Thyroid gland (tissue), 4 donors: ENCODE measurements at regions not wholly inside any gene's neighbourhood (a gene's known extent, or its start where the extent isn't known, plus 50 kb on each side); places are given as distances from the start of the nearest gene placed in this dataset.

Source experiments
- DNase-seq, 2 donors: peaks; one replicate each; pipeline ENCODE4 v3.0.0-alpha.2; 2019
- H3K27ac ChIP-seq, 3 donors: fragments of 200-600 bp; sonication (generic); 1 replicate in 2 of 3; 2 replicates in 1 of 3; pipeline ENCODE4 v1.5.1; 2016 to 2019; ENCODE audit warnings: mild to moderate bottlenecking in 1 of 3, moderate library complexity in 1 of 3
- H3K27me3 ChIP-seq: fragments of 200-600 bp; sonication (generic); one replicate; pipeline ENCODE4 v1.5.1; 2019
- H3K36me3 ChIP-seq, 2 donors: fragments of 200-600 bp; sonication (generic); one replicate each; pipeline ENCODE4 v1.5.1; 2016 to 2019
- H3K4me1 ChIP-seq, 2 donors: fragments of 200-600 bp; sonication (generic); one replicate each; pipeline ENCODE4 v1.5.1; 2017 to 2019
- H3K4me3 ChIP-seq, 3 donors: fragments of 200-600 bp; sonication (generic); replicated peaks in 1 of 3; 1 replicate in 2 of 3; 2 replicates in 1 of 3; pipeline ENCODE4 v1.5.1; 2016; ENCODE audit warnings: mild to moderate bottlenecking in 1 of 3
- H3K9me3 ChIP-seq: fragments of 200-600 bp; sonication (generic); one replicate; pipeline ENCODE4 v1.5.1; 2017
- POLR2A ChIP-seq, 2 donors: fragments of 450-650 bp; IDR thresholded peaks; one replicate each; pipeline ENCODE4 v1.6.1; 2017; ENCODE audit warnings: antibody characterized with exemption in 2 of 2, mild to moderate bottlenecking in 2 of 2, moderate library complexity in 1 of 2
- WGBS, 2 donors: methylation state at CpG; one replicate each; pipeline ENCODE4 v1.1.5; 2017; 5-methylcytosine and 5-hydroxymethylcytosine counted together
- intact Hi-C: fragments of 100-400 bp; cut with DNase I; formaldehyde crosslinking; loops from one replicate; pipeline ENCODE4 v1.15.1; 2023
- TF ChIP-seq, protein P1 (sequence below), 6 experiments: fragments of 200-600 bp in 3 of 6; fragments of 450-650 bp in 3 of 6; sonication (generic) in 3 of 6; IDR thresholded peaks; one replicate each; pipeline ENCODE4 v1.5.1; 2016 to 2019; ENCODE audit warnings: antibody characterized with exemption in 6 of 6, mild to moderate bottlenecking in 2 of 6, inconsistent platforms in 1 of 6, moderate library complexity in 1 of 6

- Histone ChIP-seq H3K27me3 (no peaks in the 10 kb centered on the region), H3K36me3 (no peaks in the 10 kb centered on the region), H3K9me3 (no peaks in the 10 kb centered on the region), H3K4me1 (no peaks in the 10 kb centered on the region), H3K4me3 (no peak overlapping the region), H3K27ac (no peak overlapping the region)
- intact Hi-C loops, result no loop called here
- TF ChIP-seq, protein P1, sequence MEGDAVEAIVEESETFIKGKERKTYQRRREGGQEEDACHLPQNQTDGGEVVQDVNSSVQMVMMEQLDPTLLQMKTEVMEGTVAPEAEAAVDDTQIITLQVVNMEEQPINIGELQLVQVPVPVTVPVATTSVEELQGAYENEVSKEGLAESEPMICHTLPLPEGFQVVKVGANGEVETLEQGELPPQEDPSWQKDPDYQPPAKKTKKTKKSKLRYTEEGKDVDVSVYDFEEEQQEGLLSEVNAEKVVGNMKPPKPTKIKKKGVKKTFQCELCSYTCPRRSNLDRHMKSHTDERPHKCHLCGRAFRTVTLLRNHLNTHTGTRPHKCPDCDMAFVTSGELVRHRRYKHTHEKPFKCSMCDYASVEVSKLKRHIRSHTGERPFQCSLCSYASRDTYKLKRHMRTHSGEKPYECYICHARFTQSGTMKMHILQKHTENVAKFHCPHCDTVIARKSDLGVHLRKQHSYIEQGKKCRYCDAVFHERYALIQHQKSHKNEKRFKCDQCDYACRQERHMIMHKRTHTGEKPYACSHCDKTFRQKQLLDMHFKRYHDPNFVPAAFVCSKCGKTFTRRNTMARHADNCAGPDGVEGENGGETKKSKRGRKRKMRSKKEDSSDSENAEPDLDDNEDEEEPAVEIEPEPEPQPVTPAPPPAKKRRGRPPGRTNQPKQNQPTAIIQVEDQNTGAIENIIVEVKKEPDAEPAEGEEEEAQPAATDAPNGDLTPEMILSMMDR (IDR thresholded peaks at IDR 0.05), result no peak
- TF ChIP-seq POLR2A (IDR thresholded peaks at IDR 0.05), result no peak
- 81 to 96% methylated on average over 2 of the region's 2 CpGs for WGBS, 2 donors
- no peak for DNase-seq
Observed at GRCh38 chr12:87520968-87521367, 508.2 kb downstream of the C12orf50 start.

DNA sequence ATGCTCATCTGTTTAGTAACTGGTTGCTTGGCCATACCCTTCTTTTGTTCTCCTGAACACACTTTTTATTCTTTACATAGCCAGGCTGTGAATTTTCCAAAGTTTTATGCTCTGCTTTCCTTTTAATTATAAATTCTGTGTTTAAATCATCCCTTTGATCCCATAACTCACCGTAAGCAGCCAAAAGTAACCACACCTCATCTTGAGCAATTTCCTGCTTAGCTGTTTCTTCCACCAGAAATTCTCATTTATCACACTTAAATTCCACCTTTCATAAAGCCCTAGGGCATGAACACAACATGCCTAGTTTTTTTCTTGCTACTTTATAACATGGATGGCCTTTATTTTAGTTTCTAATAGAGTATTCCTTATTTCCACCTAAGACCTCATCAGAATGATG lies 510.7 kb downstream of the C12orf50 start:
- no peak overlapping the region for H3K27ac ChIP-seq
- H3K27me3 ChIP-seq, result no peaks in the 10 kb centered on the region
- DNase-seq, result no peak
- H3K36me3 ChIP-seq, result no peaks in the 10 kb centered on the region
- no peaks in the 10 kb centered on the region for H3K9me3 ChIP-seq
- intact Hi-C loops, result no loop called here
- H3K4me1 ChIP-seq, result no peaks in the 10 kb centered on the region
- H3K4me3 ChIP-seq, result no peak overlapping the region
- TF ChIP-seq POLR2A (IDR thresholded peaks at IDR 0.05), result no peak
- TF ChIP-seq, protein P1 (IDR thresholded peaks at IDR 0.05), result no peak
- WGBS, 2 donors, result 78 to 80% methylated on average over 1 of the region's 1 CpG

DNA sequence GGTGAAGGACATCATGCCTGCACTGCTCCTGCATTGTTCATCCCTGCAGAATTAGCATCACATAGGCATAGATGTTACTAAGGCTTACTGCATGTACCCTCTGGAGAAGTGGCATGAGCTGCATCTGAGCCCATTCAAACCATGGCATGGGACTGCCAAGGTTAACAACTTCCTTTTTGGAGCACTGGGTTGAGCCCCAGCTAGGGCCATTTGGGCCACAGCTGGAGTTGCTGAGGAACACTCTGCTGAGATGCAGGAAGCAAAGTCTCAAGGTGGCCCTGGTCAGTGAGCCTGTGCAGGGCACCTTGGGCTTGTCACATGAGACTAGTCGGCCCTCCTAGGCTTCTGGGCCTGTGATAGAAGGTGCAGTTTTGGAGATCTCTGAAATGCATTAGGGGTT lies 511.2 kb downstream of the C12orf50 start:
- 71 to 100% methylated on average over 1 of the region's 1 CpG for WGBS, 2 donors

GRCh38 chr12:87513536-87514280 lies 515.5 kb downstream of the C12orf50 start:
- Histone ChIP-seq H3K4me3 (no peak overlapping the region), H3K27me3 (no peaks in the 10 kb centered on the region), H3K27ac (no peak overlapping the region), H3K4me1 (no peaks in the 10 kb centered on the region), H3K9me3 (no peaks in the 10 kb centered on the region), H3K36me3 (no peaks in the 10 kb centered on the region)
- DNase-seq, result no peak
- WGBS, 2 donors, result 65% methylated on average over 2 of the region's 2 CpGs
- intact Hi-C loops, result no loop called here
- TF ChIP-seq, protein P1 (IDR thresholded peaks at IDR 0.05), result no peak
- TF ChIP-seq POLR2A (IDR thresholded peaks at IDR 0.05), result no peak

More for the DNA sequence above, 511.2 kb downstream of the C12orf50 start:
- Histone ChIP-seq H3K9me3 (no peaks in the 10 kb centered on the region), H3K36me3 (no peaks in the 10 kb centered on the region), H3K4me1 (no peaks in the 10 kb centered on the region), H3K27me3 (no peaks in the 10 kb centered on the region), H3K27ac (no peak overlapping the region), H3K4me3 (no peak overlapping the region)
- TF ChIP-seq, protein P1 (IDR thresholded peaks at IDR 0.05), result no peak
- no peak for TF ChIP-seq POLR2A (IDR thresholded peaks at IDR 0.05)
- no peak for DNase-seq
- intact Hi-C loops, result no loop called here

DNA sequence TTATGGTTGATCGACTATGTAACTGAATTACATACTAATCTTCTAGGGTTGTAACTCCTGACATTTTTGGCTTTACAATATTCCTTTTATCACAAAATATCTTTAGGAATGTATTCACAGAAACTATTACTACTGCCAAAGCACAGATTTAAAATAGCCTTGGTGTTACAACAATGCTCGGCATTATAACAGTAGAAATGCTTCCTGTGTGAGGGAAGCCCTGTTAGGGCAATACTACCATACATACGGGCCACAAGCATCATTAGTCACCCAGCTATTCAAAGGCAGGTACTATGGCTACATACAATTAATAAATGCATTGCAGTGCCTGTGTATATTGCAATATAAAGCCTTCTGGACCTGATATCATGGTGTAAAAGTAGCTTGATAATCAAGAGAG lies 517.8 kb downstream of the C12orf50 start:
- no peak for DNase-seq
- TF ChIP-seq POLR2A (IDR thresholded peaks at IDR 0.05), result no peak
- TF ChIP-seq, protein P1 (IDR thresholded peaks at IDR 0.05), result no peak
- intact Hi-C loops, result no loop called here
- Histone ChIP-seq H3K27me3 (no peaks in the 10 kb centered on the region), H3K9me3 (no peaks in the 10 kb centered on the region), H3K4me3 (no peak overlapping the region), H3K4me1 (no peaks in the 10 kb centered on the region), H3K36me3 (no peaks in the 10 kb centered on the region), H3K27ac (no peak overlapping the region)
- 71 to 85% methylated on average over 3 of the region's 3 CpGs for WGBS, 2 donors
